OCI-LY1 (cell line): ENCODE measurements at regions not wholly inside any gene's neighbourhood (a gene's known extent, or its start where the extent isn't known, plus 50 kb on each side); places are given as distances from the start of the nearest gene placed in this dataset.

ENCODE experiments used
- H2AFZ ChIP-seq: fragments of 200-600 bp; sonication (generic), shearing (Covaris generic); 2 replicates; pipeline ENCODE4 v1.6.0; 2014; ENCODE audit warnings: antibody characterized with exemption, mild to moderate bottlenecking, low read length
- H3F3A ChIP-seq: fragments of 200-600 bp; sonication (generic), shearing (Covaris generic); 2 replicates; pipeline ENCODE4 v1.6.0; 2014; ENCODE audit warnings: mild to moderate bottlenecking, antibody characterized with exemption, low read length, moderate library complexity; ENCODE audit not compliant: insufficient read depth
- H3K27ac ChIP-seq: fragments of 200-600 bp; sonication (generic); 2 replicates; pipeline ENCODE4 v1.5.1; 2014; ENCODE audit warnings: low read length, mixed run types, mild to moderate bottlenecking, low read depth; ENCODE audit not compliant: poor library complexity, severe bottlenecking
- H3K27me3 ChIP-seq: fragments of 200-600 bp; sonication (generic); 2 replicates; pipeline ENCODE4 v1.6.0; 2014; ENCODE audit warnings: antibody characterized with exemption, mild to moderate bottlenecking, low read length, moderate library complexity; ENCODE audit not compliant: insufficient read depth
- H3K36me3 ChIP-seq: fragments of 200-600 bp; sonication (generic); 2 replicates; pipeline ENCODE4 v1.6.1; 2014; ENCODE audit warnings: mild to moderate bottlenecking, antibody characterized with exemption, low read length, moderate library complexity, mixed read lengths; ENCODE audit not compliant: insufficient read depth
- H3K4me1 ChIP-seq: fragments of 200-600 bp; sonication (generic); 2 replicates; pipeline ENCODE4 v1.5.1; 2014; ENCODE audit warnings: mild to moderate bottlenecking, low read length, moderate library complexity; ENCODE audit not compliant: insufficient read depth, severe bottlenecking
- H3K4me2 ChIP-seq: fragments of 200-600 bp; sonication (generic), shearing (Covaris generic); 2 replicates; pipeline ENCODE4 v1.6.1; 2014; ENCODE audit warnings: low read length
- H3K4me3 ChIP-seq: fragments of 200-600 bp; sonication (generic); 2 replicates; pipeline ENCODE4 v1.5.1; 2014; ENCODE audit warnings: low read length, low read depth, mild to moderate bottlenecking, mixed read lengths; ENCODE audit not compliant: poor library complexity, severe bottlenecking
- H3K79me2 ChIP-seq: fragments of 200-600 bp; shearing (Covaris generic); 2 replicates; pipeline ENCODE4 v1.6.1; 2016; ENCODE audit warnings: mixed run types, low read length, mixed read lengths; ENCODE audit not compliant: insufficient read depth
- H3K9ac ChIP-seq: fragments of 200-600 bp; sonication (generic), shearing (Covaris generic); 2 replicates; pipeline ENCODE4 v1.6.1; 2014; ENCODE audit warnings: mild to moderate bottlenecking, low read length, mixed read lengths
- H3K9me2 ChIP-seq: fragments of 200-600 bp; sonication (generic), shearing (Covaris generic); 2 replicates; pipeline ENCODE4 v1.6.1; 2014; ENCODE audit warnings: low read depth, mild to moderate bottlenecking, low read length, mixed read lengths
- H3K9me3 ChIP-seq: fragments of 200-600 bp; shearing (Covaris generic); 2 replicates; pipeline ENCODE4 v1.6.1; 2014; ENCODE audit warnings: low read length, mixed read lengths
- H4K20me1 ChIP-seq: fragments of 200-600 bp; sonication (generic), shearing (Covaris generic); 2 replicates; pipeline ENCODE4 v1.6.0; 2016; ENCODE audit warnings: mild to moderate bottlenecking, low read length; ENCODE audit not compliant: insufficient read depth
- CTCF ChIP-seq: fragments of 200-600 bp; sonication (generic), shearing (Covaris generic); IDR thresholded peaks from 2 replicates; pipeline ENCODE4 v1.5.1; 2017; ENCODE audit warnings: mild to moderate bottlenecking, antibody characterized with exemption, low read length, moderate library complexity, mixed read lengths
- EZH2 ChIP-seq: fragments of 200-600 bp; sonication (generic), shearing (Covaris generic); IDR thresholded peaks from 2 replicates; pipeline ENCODE4 v1.8.0; 2017; ENCODE audit warnings: borderline replicate concordance, mixed run types, mild to moderate bottlenecking, antibody characterized with exemption, low read length, moderate library complexity, mixed read lengths

- Histone ChIP-seq H3K9me2 (no peaks in the 10 kb centered on the region), H2AFZ (no peak overlapping the region), H3K36me3 (no peaks in the 10 kb centered on the region), H4K20me1 (no peaks in the 10 kb centered on the region), H3K79me2 (no peaks in the 10 kb centered on the region), H3K4me3 (no peak overlapping the region), H3F3A (no peaks in the 10 kb centered on the region), H3K27ac (no peak overlapping the region), H3K4me1 (no peaks in the 10 kb centered on the region), H3K4me2 (no peak overlapping the region), H3K27me3 (no peaks in the 10 kb centered on the region), H3K9me3 (no peaks in the 10 kb centered on the region), H3K9ac (no peak overlapping the region)
- TF ChIP-seq CTCF, result no peak
- no peak for TF ChIP-seq EZH2
Measured at GRCh38 chr2:223366566-223366965, 235.6 kb downstream of the SCG2 start.

- Histone ChIP-seq H3K27ac (no peak overlapping the region), H4K20me1 (no peaks in the 10 kb centered on the region)
- TF ChIP-seq EZH2 (no peak), CTCF (no peak)
Measured at GRCh38 chr2:223368481-223368880, 233.7 kb downstream of the SCG2 start.

GRCh38 chr2:223369889-223370288, 232.3 kb downstream of the SCG2 start:
- no peak overlapping the region for H3K27ac ChIP-seq
- no peak overlapping the region for H3K4me3 ChIP-seq
- H3K9ac ChIP-seq, result no peak overlapping the region
- no peaks in the 10 kb centered on the region for H3K36me3 ChIP-seq
- H3K27me3 ChIP-seq, result no peaks in the 10 kb centered on the region
- no peak overlapping the region for H2AFZ ChIP-seq
- no peaks in the 10 kb centered on the region for H3K9me2 ChIP-seq
- no peaks in the 10 kb centered on the region for H3K9me3 ChIP-seq
- no peaks in the 10 kb centered on the region for H3F3A ChIP-seq
- H3K4me2 ChIP-seq, result no peak overlapping the region
- no peaks in the 10 kb centered on the region for H4K20me1 ChIP-seq
- no peak for TF ChIP-seq EZH2
- TF ChIP-seq CTCF, result no peak
- no peaks in the 10 kb centered on the region for H3K79me2 ChIP-seq
- no peaks in the 10 kb centered on the region for H3K4me1 ChIP-seq

More at GRCh38 chr2:223368481-223368880, 233.7 kb downstream of the SCG2 start:
- H3K9ac ChIP-seq, result no peak overlapping the region
- H3K4me1 ChIP-seq, result no peaks in the 10 kb centered on the region
- H3K4me3 ChIP-seq, result no peak overlapping the region
- no peaks in the 10 kb centered on the region for H3K27me3 ChIP-seq
- H3F3A ChIP-seq, result no peaks in the 10 kb centered on the region
- no peak overlapping the region for H2AFZ ChIP-seq
- no peaks in the 10 kb centered on the region for H3K9me3 ChIP-seq
- H3K36me3 ChIP-seq, result no peaks in the 10 kb centered on the region
- no peaks in the 10 kb centered on the region for H3K79me2 ChIP-seq
- no peak overlapping the region for H3K4me2 ChIP-seq
- H3K9me2 ChIP-seq, result no peaks in the 10 kb centered on the region
